Activated CD4-positive, alpha-beta T cell treated with anti-CD3 and anti-CD28 coated beads, Interleukin-2, amount 50 U/mL, for 48 hours (primary cell): ENCODE measurements at regions not wholly inside any gene's neighbourhood (a gene's known extent, or its start where the extent isn't known, plus 50 kb on each side); places are given as distances from the start of the nearest gene placed in this dataset.

ENCODE experiments used
- DNase-seq, 2 experiments: peaks; one replicate each; pipeline ENCODE4 v3.0.0-alpha.2; 2020

DNA sequence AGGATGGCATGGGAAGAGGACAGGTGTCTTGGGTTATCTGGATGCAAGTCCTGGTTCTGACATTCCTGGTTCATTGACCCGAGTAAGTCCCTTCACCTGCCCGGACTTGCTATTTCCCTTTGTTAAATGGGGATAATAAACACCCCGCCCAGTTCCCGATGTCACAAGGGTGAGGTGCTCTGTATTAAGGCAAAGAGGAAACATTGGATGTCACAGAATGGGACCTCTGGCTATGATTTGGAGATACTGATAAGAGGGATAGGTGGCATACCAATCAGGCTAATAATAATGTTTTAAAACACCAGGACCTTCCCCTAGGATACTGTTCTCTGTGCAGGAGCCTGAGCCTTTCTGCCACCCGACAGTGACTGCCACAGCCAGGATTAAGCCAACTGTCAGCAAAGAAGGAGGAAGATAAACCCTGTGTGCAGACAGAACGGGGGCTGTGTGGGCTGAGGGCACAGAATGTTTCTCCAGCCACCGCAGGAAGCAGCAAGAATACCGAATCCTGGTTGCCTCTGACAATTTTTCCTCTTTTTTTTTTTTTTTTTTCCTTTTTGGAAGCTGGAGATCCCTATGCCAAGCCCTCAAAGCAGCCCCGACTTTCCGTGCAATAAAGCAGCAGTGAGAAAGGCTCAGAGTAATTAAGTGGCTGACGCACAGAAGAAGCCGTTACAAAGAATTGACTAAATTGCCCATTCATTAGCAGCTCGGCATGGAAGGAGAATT is 336.6 kb downstream of the SMAD2 start:
- DNase-seq: no peak

DNA sequence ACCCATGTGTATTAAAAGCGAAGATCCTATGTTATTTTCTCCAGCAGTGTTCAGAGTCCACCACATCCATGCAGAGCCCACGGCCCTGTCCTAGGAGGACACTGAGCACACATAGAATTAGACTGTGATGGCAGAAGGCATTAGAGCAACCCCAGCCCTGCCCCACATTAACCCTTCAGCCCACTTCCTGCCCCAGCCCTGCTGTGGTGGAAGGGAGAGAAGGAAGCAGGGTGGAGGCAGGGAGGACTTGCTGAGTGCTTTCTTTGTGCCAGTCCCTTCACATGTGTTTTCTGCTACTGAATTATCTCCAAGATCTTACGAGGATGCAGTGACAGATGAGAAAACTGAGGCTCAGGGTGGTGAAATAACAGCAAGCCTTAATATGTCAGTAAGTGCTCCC is 339.0 kb downstream of the SMAD2 start:
- DNase-seq: no peak

GRCh38 chr18:47587587-47587986 is 336.1 kb upstream of the SKOR2 start:
- DNase-seq: no peak

DNA sequence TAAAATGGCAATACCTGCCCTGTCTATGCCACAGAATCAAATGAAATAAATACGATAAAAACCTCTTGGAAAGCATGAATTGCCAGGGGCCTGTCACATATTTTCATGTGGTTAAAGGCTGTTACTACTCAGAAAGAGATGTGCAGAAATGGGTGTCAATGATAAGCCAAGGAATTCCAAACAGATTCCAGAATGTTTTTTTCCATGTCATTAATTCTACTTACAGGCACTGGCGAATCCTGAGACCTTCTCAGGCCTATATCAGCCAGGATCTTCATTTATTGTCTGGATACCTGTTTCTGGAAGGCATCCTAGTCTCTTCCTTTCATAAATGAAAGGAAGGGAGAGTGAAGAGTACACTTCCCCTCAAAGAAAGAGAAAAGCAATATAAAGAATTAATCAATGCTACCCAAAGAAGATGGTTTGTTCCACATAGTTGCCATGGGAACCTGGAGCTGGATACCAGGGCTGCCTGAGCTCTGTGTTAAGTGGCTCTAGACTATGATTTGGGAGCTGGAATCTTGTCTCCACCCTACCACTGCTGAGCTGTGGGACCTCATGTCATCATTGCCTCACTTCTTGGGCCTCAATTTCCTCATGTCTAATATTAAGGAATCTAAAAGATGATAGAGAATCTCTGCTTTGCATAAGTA is 335.1 kb upstream of the SKOR2 start:
- DNase-seq: no peak

DNA sequence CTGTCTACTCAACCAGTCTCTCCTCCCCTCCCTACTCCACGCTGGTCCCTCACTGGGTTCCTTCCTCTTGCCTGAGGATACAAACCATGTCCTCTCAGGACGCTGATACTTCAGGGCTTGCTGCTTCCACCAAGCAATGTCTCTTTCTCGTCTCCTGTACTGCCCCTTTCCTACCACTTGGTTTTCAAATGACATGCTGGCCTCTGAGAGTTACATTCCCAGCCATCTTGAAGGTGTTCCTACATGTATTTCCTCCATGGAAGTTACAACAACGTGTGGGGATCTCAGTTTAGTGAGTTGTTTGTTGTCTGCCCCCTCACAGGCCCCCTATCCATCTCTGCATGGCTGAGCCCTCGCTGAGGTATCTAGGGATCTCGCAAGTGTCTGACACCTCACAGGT is 334.5 kb upstream of the SKOR2 start:
- DNase-seq: no peak

DNA sequence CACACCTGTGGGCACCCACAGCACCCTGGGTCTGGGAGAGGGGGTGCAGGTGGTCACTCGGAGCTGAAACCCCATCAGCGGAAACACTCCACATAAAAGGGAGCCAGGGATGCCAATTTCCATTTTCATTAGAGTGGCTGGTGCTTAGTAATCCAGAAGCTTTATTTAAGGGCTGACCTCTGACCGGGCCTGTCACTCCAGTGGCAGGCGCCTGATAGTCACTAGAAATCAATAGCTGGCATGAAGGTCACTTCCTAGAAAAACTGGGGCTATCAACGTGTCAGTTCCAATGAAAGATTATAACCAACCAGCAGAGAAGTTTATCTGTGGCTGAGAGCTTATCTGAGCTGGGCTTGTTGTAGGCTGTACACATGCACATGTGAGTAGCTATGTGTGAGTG is 333.7 kb upstream of the SKOR2 start:
- no peak for DNase-seq

DNA sequence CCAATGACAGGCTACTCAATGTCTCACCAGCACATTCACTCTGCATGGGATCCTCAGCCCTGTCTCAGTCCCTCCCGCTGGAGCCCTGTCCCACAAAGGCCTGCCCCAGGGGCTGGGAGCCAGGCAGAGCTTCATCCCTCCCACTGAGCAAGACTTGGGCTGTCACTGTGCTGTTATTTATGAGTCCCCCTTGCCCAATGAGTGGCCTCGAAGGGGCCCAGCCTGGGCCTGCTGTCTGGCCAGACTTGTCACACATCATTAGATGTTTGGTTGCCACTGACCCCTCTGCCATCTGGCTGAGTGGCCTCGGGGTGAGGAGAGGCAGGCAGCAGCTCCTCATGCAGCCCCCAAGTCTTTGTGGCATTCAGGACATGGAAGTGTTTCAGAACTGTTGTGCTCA is 330.6 kb upstream of the SKOR2 start:
- no peak for DNase-seq

DNA sequence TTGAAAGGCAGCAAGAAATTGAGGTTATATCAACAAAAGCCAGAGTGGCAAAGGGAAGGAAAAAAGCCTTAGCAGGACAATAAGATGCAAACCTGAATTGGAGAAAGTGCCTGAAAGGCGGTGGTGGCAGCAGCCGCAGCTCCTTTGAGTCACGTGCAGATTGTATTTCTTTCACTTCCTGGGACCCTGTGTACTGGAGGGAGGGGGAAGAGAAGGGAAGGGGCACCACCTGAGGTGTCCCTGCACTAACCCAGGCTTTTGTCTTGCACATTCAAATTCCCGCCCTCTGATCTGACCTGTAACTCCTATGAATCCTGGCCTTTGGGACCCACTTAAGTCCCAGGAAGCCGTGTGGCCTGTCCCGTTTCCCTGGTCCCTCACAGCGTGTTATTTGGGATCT is 326.1 kb upstream of the SKOR2 start:
- no peak for DNase-seq

DNA sequence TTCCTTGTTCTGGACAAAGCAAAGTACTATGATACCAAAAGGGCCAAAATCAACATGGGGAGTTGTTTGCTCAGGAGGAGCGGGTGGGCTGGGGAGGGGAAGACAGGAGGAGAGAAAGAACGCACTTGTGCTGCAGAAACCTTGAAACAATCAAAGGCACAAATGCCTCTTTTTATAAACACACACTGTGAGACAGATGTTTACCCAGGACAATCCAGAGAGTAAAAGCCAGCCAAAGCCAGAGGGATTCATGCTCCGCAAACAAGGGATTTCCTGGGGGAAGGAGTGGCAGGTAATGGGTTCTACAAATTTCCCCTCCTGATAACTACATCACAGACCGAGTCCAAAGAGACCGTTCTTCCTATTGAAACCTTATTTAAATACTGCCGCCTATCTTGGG is 323.5 kb upstream of the SKOR2 start:
- no peak for DNase-seq

DNA sequence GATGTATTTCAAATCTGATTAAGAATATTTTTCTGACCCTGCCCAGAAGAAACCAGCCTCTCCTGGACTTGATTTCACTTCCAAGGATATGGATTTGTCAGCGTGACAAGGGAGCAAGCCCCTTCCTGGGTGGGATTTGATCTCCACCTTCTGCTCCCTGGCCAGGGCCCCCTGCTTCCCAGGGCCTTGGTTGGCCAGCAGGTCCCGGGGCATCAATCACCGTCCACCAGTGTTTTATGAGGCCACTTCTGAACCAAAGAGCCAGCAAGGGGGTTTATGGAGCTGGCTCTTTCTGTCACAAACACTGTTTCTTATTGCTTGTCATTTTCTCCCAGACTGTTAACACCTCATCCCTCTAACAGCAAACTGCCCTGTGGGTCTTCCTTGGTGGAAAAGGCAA is 320.5 kb upstream of the SKOR2 start:
- no peak for DNase-seq

DNA sequence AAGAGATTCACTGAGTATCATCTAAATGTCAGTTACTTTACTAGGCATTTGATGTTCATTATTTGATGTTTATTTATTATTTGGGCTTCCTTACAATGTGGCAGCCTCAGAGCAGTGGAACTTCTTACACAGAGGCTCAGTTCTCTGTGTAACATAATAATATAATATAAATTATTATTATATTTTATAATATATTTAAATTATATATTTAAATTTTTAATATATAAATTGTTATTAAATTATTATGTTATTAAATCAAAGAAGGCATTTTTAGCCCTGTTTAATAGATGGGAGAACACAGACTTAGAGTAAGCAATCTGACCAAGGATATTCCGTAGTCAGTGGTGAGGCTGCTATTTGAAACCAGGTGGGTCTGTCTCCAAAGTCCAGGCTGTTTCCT is 315.3 kb upstream of the SKOR2 start:
- no peak for DNase-seq

DNA sequence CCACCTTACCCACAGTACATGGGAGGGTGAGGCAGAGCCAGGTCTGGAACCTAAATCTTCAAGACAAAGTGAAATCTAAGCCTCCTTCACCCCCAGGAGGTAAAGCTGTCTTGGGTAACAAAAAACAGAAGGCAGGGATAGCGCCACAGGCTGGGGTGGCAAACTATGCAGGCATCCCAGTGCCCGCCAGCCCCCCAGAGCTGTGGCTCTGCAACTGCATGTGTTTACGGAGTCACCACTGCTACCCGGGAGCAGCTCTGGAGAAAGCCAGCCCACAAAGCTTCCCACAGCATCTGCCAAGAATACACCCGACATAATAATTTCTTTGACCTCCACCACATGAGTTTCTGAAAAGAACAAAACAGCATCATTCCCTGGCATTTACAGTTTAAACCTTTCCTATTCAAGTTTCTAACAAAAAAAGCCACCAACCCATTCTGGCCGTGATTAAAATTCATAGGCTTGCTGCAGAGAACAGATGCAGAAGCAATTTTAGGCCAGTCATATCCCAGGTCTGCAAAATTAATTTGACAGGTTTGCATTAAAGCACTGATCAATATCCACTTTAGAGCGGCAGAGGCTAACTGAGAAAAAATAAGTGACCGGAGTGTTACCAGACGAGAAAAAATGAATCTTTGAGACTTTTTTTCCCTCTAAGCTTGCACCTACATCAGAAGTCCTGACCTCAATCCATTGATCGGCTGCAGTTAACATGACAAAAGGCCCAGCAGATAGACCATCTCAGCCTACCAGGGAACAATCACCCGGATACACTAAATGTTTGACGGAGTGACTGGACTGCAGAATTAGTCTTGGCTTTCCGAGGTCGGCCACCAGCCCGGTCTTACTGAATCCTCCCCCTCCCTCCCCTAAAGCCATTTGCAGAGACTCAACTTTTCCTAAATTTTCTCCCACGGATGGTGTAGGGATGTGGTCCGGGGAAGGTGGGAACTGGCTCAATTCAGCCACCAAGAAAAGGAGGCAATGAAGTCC is 309.6 kb upstream of the SKOR2 start:
- DNase-seq: no peak

DNA sequence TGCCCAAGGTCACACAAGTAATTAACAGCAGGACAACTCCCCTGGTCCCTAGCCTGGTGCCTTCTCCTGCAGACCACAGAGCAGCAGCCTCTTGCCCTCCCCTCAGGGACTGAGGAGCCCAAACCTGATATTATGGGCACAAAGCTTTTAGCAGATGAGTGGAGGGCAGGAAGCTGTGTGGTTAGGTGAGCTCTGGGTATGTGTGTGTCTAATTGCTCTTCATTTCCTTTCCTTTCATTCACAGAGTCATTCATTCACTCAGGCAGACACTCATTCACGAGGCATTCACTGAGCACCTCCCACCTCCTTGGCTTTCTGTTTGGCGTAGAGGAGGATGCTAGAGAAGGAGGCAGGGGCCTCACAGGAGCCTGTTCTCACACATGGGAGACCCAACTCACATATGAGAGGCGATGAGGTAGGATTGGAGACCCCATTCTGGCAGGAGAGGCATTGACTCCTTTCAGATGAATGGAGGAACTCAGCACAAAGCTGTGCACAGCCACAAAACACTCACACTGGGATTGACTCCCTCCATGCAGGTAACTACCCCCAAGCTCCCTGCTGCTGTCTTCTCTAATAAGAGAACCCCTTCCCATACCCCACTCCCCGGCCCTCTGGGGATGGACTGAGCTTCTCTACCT is 306.8 kb upstream of the SKOR2 start:
- DNase-seq: no peak

DNA sequence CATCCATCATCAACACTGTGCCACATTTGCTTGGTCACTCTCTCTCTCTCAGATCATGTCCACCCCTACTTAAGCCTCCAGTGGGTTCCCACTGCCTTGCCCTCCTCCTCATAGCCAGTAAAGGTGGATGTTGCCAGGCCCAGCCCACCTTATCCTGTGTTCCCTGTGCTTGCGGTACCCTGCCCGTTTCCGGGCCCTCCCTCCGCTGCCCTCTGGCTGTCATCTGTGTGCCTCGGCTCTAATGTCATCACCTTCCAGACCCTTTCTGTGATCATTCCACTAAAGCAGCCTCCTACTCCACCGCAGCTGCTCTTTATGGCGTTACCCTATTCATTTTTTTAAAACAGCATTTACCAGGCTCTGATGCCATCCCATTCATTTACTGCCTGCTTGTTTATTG is 305.7 kb upstream of the SKOR2 start:
- DNase-seq: no peak

GRCh38 chr18:47552783-47553182 is 301.3 kb upstream of the SKOR2 start:
- DNase-seq: no peak

DNA sequence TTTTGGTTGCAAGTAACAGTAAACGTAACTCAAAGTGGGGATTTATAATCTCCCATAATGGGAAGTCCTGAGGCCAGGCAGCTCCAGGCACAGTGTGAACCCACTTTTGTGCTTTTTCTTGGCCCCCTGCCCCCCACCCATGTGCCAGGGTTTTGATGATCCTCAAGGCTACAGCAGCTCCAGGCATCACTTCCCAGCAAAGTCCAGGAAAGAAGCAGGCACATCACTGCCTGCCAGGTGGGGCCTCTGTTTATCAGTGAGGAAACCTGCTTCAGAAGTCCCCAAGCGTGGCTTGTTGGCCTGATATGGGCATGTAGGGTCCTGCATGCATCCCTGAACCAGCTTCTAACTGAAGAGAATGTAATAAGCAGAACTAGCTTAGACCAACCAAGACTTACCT is 299.2 kb upstream of the SKOR2 start:
- DNase-seq: no peak

- no peak for DNase-seq
These were observed 297.6 kb upstream of the SKOR2 start for GRCh38 chr18:47549021-47549540.

DNA sequence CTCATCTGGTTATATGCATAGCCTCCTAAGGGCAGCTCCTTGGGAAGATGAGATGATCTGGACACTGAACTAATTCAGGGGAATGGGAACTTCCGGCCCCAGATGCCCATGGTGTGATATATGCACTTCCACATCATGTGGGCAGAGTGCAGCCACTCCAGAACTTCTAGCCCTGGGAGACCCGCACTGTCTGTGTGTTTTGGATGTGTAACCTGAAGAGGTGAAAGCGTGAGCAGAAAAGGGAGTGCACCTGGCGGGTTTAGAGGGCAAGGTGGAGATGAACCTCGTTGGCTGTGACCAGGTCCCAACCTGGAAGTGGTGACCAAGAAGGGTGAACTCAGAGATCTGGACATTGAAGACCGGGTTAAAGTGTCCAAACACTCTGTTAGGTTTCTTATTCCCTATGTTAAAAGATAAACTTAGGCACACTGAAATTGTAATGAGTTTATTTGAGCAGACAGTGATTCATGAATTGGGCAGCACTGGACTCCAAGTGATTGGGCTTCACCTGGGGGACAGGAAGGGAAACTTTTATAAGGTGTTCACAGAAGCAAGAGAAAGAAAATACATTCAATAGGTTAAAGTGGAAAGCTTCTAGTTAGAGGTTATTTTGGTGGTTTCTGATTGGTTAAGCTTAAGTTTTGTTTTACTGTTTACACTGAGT is 296.2 kb upstream of the SKOR2 start:
- no peak for DNase-seq

DNA sequence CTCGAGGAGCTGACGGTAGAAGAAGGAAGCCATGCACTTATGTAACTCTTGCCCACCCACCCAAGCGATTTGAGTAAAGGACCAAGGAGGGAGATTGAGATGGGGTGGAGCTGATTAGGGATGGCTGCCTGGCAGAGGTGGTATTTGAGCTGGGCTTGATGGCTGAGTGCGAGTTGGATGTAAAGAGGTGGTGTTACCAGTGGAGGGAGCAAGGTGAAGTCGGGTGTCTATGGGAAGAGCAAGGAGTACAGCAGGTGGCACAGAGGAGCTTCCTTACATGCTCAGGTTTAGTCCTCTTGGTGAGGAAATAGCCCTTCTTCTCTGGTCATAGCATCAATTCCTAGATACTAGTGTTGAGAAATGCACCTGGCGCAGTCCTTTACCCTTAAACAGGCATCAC is 294.2 kb upstream of the SKOR2 start:
- no peak for DNase-seq

- DNase-seq: no peak
These were observed 291.6 kb upstream of the SKOR2 start for GRCh38 chr18:47543080-47543479.

DNA sequence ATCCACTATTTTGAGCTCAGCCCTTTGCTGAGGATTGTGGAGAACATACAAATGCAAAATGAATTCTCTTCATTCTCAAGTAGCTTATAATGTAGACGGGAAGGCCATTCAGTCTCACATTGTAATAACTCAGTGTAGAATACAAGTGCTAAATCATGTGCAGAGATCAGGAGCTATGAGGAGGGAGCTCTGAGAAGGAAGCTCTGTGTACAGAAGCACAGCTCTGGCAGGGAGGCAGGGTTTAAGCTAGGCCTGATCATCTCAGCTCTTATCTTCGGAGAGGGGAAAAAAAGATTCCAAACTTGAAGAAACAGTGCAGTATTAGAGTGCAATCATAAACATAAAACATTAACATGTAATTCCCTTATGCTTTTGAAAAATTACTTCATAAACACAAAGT is 291.1 kb upstream of the SKOR2 start:
- DNase-seq: no peak

- DNase-seq: no peak
These were observed 280.3 kb upstream of the SKOR2 start for GRCh38 chr18:47531717-47532116.
